ENCODE measurements at regions not wholly inside any gene's neighbourhood (a gene's known extent, or its start where the extent isn't known, plus 50 kb on each side); places are given as distances from the start of the nearest gene placed in this dataset.

GRCh38 chr9:87250205-87250604, 247.5 kb upstream of the DAPK1 start:
- Histone ChIP-seq H3K4me3 (no peak overlapping the region), H3K27me3 (no peaks in the 10 kb centered on the region), H3K27ac (no peak overlapping the region), H3K36me3 (no peaks in the 10 kb centered on the region), H3K4me1 (peaks cover 0 to 4% (median under 1%) of the 10 kb centered on the region in 4 donors), H3K9me3 (no peaks in the 10 kb centered on the region)
- no peak for DNase-seq
- intact Hi-C loops (cut with DNase I; ENCODE audit: low total_unique reads), result no loop called here
- TF ChIP-seq CTCF (IDR thresholded peaks at IDR 0.05), result no peak

GRCh38 chr9:87255431-87256155, 242.1 kb upstream of the DAPK1 start:
- DNase-seq, result no peak
- TF ChIP-seq CTCF (IDR thresholded peaks at IDR 0.05), result no peak
- intact Hi-C loops (cut with DNase I; ENCODE audit: low total_unique reads), result no loop called here

GRCh38 chr9:87256973-87257372, 240.7 kb upstream of the DAPK1 start:
- no peak for TF ChIP-seq CTCF (IDR thresholded peaks at IDR 0.05)
- intact Hi-C loops (cut with DNase I; ENCODE audit: low total_unique reads), result no loop called here
- Histone ChIP-seq H3K4me3 (no peak overlapping the region), H3K9me3 (no peaks in the 10 kb centered on the region), H3K27me3 (no peaks in the 10 kb centered on the region), H3K27ac (no peak overlapping the region), H3K4me1 (peaks cover 0 to 11% (median 5%) of the 10 kb centered on the region in 4 donors), H3K36me3 (no peaks in the 10 kb centered on the region)
- DNase-seq, result no peak

More at GRCh38 chr9:87255431-87256155, 242.1 kb upstream of the DAPK1 start:
- Histone ChIP-seq H3K4me3 (no peak overlapping the region), H3K4me1 (peaks cover 0 to 11% (median 5%) of the 10 kb centered on the region in 4 donors), H3K27me3 (no peaks in the 10 kb centered on the region), H3K36me3 (no peaks in the 10 kb centered on the region), H3K9me3 (no peaks in the 10 kb centered on the region), H3K27ac (peak overlapping the region; percentile 19 to 54)

- no peaks in the 10 kb centered on the region for H3K36me3 ChIP-seq
- peaks cover 0 to 11% (median 5%) of the 10 kb centered on the region in 4 donors for H3K4me1 ChIP-seq
- TF ChIP-seq CTCF (IDR thresholded peaks at IDR 0.05), result no peak
- H3K27ac ChIP-seq, result no peak overlapping the region
- DNase-seq, result no peak
- intact Hi-C loops (cut with DNase I; ENCODE audit: low total_unique reads), result no loop called here
- no peaks in the 10 kb centered on the region for H3K9me3 ChIP-seq
- no peaks in the 10 kb centered on the region for H3K27me3 ChIP-seq
- H3K4me3 ChIP-seq, result no peak overlapping the region
Observed at GRCh38 chr9:87259543-87260518, 237.8 kb upstream of the DAPK1 start.

GRCh38 chr9:87263291-87263690, 234.4 kb upstream of the DAPK1 start:
- Histone ChIP-seq H3K36me3 (no peaks in the 10 kb centered on the region), H3K27me3 (no peaks in the 10 kb centered on the region), H3K9me3 (no peaks in the 10 kb centered on the region), H3K4me1 (peaks cover 0 to 22% (median 13%) of the 10 kb centered on the region in 4 donors), H3K27ac (no peak overlapping the region), H3K4me3 (no peak overlapping the region)
- no peak for DNase-seq
- intact Hi-C loops (cut with DNase I; ENCODE audit: low total_unique reads), result no loop called here
- TF ChIP-seq CTCF (IDR thresholded peaks at IDR 0.05), result no peak

Data from tibial artery (tissue), 4 donors.